ENCODE measurements at regions not wholly inside any gene's neighbourhood (a gene's known extent, or its start where the extent isn't known, plus 50 kb on each side); places are given as distances from the start of the nearest gene placed in this dataset.

GRCh38 chr1:222370081-222370912 is 177.6 kb downstream of the HHIPL2 start:
- DNase-seq (ENCODE audit: low read depth): no peak

- no peak for DNase-seq (ENCODE audit: low read depth)
Observed at GRCh38 chr1:222369148-222369547, 178.8 kb downstream of the HHIPL2 start.

GRCh38 chr1:222358100-222358499 is 189.8 kb downstream of the HHIPL2 start:
- DNase-seq (ENCODE audit: low read depth): no peak

GRCh38 chr1:222357252-222357651 is 190.7 kb downstream of the HHIPL2 start:
- DNase-seq (ENCODE audit: low read depth): no peak

- no peak for DNase-seq (ENCODE audit: low read depth)
Observed at GRCh38 chr1:222347627-222348026, 200.3 kb downstream of the HHIPL2 start.

- DNase-seq (ENCODE audit: low read depth): no peak
Observed at GRCh38 chr1:222346955-222347354, 200.9 kb downstream of the HHIPL2 start.

GRCh38 chr1:222339376-222339947 is 208.4 kb downstream of the HHIPL2 start:
- no peak for DNase-seq (ENCODE audit: low read depth)

GRCh38 chr1:222335586-222335985 is 212.3 kb downstream of the HHIPL2 start:
- no peak for DNase-seq (ENCODE audit: low read depth)

- no peak for DNase-seq (ENCODE audit: low read depth)
Observed at GRCh38 chr1:222334026-222334680, 213.8 kb downstream of the HHIPL2 start.

- no peak for DNase-seq (ENCODE audit: low read depth)
Observed at GRCh38 chr1:222331765-222332164, 216.1 kb downstream of the HHIPL2 start.

- no peak for DNase-seq (ENCODE audit: low read depth)
Observed at GRCh38 chr1:222331340-222331739, 216.6 kb downstream of the HHIPL2 start.

- DNase-seq (ENCODE audit: low read depth): no peak
Observed at GRCh38 chr1:222329493-222330045, 218.3 kb downstream of the HHIPL2 start.

- no peak for DNase-seq (ENCODE audit: low read depth)
Observed at GRCh38 chr1:222326710-222327036, 221.2 kb downstream of the HHIPL2 start.

- no peak for DNase-seq (ENCODE audit: low read depth)
Observed at GRCh38 chr1:222326006-222326709, 221.7 kb downstream of the HHIPL2 start.

GRCh38 chr1:222325506-222325905 is 222.4 kb downstream of the HHIPL2 start:
- no peak for DNase-seq (ENCODE audit: low read depth)

- no peak for DNase-seq (ENCODE audit: low read depth)
Observed at GRCh38 chr1:222314839-222315238, 233.1 kb downstream of the HHIPL2 start.

GRCh38 chr1:222310836-222311235 is 237.1 kb downstream of the HHIPL2 start:
- no peak for DNase-seq (ENCODE audit: low read depth)

GRCh38 chr1:222307621-222308020 is 240.3 kb downstream of the HHIPL2 start:
- no peak for DNase-seq (ENCODE audit: low read depth)

GRCh38 chr1:222306512-222306911 is 241.4 kb downstream of the HHIPL2 start:
- no peak for DNase-seq (ENCODE audit: low read depth)

- no peak for DNase-seq (ENCODE audit: low read depth)
Observed at GRCh38 chr1:222306011-222306410, 241.9 kb downstream of the HHIPL2 start.

- no peak for DNase-seq (ENCODE audit: low read depth)
Observed at GRCh38 chr1:222301652-222302051, 246.3 kb downstream of the HHIPL2 start.

- no peak for DNase-seq (ENCODE audit: low read depth)
Observed at GRCh38 chr1:222299524-222299923, 248.4 kb downstream of the HHIPL2 start.
